Upper lobe of right lung (tissue), 1 donor: ENCODE measurements at regions not wholly inside any gene's neighbourhood (a gene's known extent, or its start where the extent isn't known, plus 50 kb on each side); places are given as distances from the start of the nearest gene placed in this dataset.

Experiments
- ATAC-seq: fragments of 200-7000 bp; cut with Tn5 transposase; one replicate; pipeline ENCODE4 v1.9.1; 2020; ENCODE audit warnings: mild to moderate bottlenecking, moderate library complexity
- DNase-seq: peaks from one replicate; pipeline ENCODE4 v3.0.0-alpha.2; 2020
- H3K27ac ChIP-seq: fragments of 200-600 bp; one replicate; pipeline ENCODE4 v1.8.0; 2022
- H3K27me3 ChIP-seq: fragments of 200-600 bp; one replicate; pipeline ENCODE4 v1.8.0; 2022; ENCODE audit warnings: mild to moderate bottlenecking
- H3K36me3 ChIP-seq: fragments of 200-600 bp; one replicate; pipeline ENCODE4 v1.8.0; 2022
- H3K4me1 ChIP-seq: fragments of 200-600 bp; one replicate; pipeline ENCODE4 v1.8.0; 2022
- H3K4me3 ChIP-seq: fragments of 200-600 bp; one replicate; pipeline ENCODE4 v1.8.0; 2022; ENCODE audit warnings: mild to moderate bottlenecking
- H3K9me3 ChIP-seq: fragments of 200-600 bp; one replicate; pipeline ENCODE4 v1.8.0; 2022
- intact Hi-C: fragments of 100-400 bp; cut with DNase I; formaldehyde crosslinking; loops from one replicate; pipeline ENCODE4 v1.11.0; 2022
- TF ChIP-seq, protein P1 (sequence below): fragments of 200-600 bp; IDR thresholded peaks from one replicate; pipeline ENCODE4 v1.8.0; 2022; ENCODE audit warnings: antibody characterized with exemption
- donor health status: DM: no; HTN: yes; CAD: no; lungs with severe emphysema.

DNA sequence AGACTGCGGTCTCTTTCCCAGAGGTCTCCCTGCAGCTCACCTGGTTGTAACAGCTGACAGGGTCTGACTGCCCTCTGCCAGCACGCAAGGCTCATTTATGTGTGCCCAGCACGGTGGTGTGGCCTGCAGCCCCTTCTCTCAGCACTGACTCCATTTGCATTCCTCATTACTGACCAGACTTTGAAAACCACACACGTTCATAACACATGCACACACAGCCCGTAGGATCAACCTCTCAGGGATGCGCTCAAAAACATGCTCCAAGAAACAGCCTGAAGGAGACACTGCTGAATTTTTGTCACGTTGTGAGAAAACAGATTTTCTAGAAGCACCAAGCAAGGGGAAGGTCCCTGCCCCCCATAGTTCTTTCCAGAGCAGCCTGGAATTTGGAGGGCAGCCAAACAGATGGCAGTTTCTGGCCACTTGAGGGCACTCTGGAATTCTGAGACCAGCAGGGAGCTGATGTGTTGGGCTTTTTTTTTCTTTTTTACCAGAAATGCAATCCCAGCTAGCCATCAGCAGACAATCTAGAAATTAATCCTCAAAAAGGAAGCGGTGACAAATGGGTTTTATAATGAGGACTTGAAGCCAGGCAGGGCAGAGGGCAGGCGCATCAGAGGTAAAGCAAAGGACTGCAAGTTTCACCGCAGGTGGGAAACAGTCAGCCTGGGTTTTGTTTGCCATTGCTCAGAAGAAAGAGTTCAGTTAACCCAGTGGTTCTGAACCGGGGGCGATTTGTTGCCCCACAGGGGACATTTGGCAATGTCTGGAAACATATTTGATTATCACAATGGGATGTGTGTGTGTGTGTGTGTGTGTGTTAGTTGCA is 170.5 kb upstream of the PROK2 start:
- Histone ChIP-seq H3K36me3 (no peaks in the 10 kb centered on the region), H3K27ac (no peak overlapping the region), H3K4me3 (no peak overlapping the region), H3K27me3 (no peaks in the 10 kb centered on the region), H3K9me3 (no peaks in the 10 kb centered on the region), H3K4me1 (peaks cover 10% of the 10 kb centered on the region)
- ATAC-seq: peak; percentile 78
- intact Hi-C loops: no loop called here
- TF ChIP-seq, protein P1, sequence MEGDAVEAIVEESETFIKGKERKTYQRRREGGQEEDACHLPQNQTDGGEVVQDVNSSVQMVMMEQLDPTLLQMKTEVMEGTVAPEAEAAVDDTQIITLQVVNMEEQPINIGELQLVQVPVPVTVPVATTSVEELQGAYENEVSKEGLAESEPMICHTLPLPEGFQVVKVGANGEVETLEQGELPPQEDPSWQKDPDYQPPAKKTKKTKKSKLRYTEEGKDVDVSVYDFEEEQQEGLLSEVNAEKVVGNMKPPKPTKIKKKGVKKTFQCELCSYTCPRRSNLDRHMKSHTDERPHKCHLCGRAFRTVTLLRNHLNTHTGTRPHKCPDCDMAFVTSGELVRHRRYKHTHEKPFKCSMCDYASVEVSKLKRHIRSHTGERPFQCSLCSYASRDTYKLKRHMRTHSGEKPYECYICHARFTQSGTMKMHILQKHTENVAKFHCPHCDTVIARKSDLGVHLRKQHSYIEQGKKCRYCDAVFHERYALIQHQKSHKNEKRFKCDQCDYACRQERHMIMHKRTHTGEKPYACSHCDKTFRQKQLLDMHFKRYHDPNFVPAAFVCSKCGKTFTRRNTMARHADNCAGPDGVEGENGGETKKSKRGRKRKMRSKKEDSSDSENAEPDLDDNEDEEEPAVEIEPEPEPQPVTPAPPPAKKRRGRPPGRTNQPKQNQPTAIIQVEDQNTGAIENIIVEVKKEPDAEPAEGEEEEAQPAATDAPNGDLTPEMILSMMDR: peak; percentile 76
- peak; percentile 72 for DNase-seq

DNA sequence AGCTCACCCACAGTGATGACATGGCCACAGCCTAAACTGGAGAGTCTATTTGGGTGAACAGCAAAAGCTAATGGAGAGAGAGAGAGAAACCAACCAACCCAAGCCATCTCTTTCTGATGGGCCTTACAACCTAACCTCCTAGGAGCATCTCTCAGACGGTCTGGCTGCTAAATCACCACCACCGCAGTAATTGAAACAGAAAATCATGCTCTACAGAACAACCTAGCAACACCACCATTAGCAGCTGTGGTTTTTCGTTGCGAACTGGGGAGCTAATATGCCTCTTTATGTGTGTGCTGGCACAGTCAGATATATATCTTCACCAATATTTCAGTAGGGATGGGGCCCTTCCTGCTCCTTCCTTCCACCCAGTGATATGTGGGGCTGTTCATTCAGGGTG is 166.9 kb upstream of the PROK2 start:
- no peaks in the 10 kb centered on the region for H3K27me3 ChIP-seq
- H3K4me3 ChIP-seq: no peak overlapping the region
- no peaks in the 10 kb centered on the region for H3K36me3 ChIP-seq
- no peak overlapping the region for H3K27ac ChIP-seq
- intact Hi-C loops: no loop called here
- DNase-seq (no peak), ATAC-seq (no peak)
- TF ChIP-seq, protein P1: no peak
- H3K9me3 ChIP-seq: no peaks in the 10 kb centered on the region
- H3K4me1 ChIP-seq: peaks cover 10% of the 10 kb centered on the region

DNA sequence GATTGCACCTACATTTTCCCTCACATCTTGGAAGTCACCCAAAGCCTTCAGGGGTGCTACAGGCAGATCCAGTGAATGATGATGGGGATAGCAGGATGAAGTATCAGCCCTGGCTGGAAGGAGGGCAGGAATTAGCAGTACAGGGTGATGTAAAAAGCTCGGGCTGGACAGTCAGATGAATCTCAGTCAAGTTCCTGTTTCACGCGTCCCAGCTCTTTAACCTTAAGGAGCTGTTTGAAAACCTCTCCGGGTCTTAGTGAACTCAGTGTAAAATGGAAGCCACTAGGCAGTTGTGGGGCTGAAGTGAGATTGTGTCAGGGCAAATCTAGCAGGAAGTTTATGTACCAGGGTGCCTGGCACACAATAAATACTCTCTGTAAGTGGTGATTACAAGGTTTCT is 166.4 kb upstream of the PROK2 start:
- no peak overlapping the region for H3K4me3 ChIP-seq
- peaks cover 10% of the 10 kb centered on the region for H3K4me1 ChIP-seq
- no peak for ATAC-seq
- no peak overlapping the region for H3K27ac ChIP-seq
- intact Hi-C loops: no loop called here
- H3K27me3 ChIP-seq: no peaks in the 10 kb centered on the region
- TF ChIP-seq, protein P1: no peak
- DNase-seq: no peak
- H3K9me3 ChIP-seq: no peaks in the 10 kb centered on the region
- H3K36me3 ChIP-seq: no peaks in the 10 kb centered on the region

DNA sequence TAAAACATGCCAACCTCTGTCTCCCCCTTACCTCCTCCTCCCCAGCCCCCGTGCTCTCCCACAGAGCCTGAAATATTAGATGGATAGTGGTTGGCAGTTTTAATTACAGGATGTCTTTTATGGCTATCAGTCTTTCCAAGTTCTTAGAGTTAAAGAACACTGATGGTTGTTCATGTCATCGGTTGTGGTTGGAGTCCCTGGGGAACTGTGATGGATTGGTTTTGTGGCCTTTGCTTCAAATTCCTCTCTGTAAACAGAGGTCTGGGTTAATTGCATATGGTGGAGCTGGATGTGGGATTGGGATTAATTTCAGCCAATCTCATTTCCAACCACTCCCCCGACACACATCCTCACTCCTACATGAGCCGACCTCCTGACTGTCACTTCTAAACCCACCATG is 164.5 kb upstream of the PROK2 start:
- intact Hi-C loops: no loop called here
- Histone ChIP-seq H3K36me3 (no peaks in the 10 kb centered on the region), H3K4me3 (no peak overlapping the region), H3K27me3 (peaks cover under 1% of the 10 kb centered on the region), H3K9me3 (no peaks in the 10 kb centered on the region), H3K4me1 (no peaks in the 10 kb centered on the region), H3K27ac (no peak overlapping the region)
- ATAC-seq (no peak), DNase-seq (no peak)
- TF ChIP-seq, protein P1: no peak

DNA sequence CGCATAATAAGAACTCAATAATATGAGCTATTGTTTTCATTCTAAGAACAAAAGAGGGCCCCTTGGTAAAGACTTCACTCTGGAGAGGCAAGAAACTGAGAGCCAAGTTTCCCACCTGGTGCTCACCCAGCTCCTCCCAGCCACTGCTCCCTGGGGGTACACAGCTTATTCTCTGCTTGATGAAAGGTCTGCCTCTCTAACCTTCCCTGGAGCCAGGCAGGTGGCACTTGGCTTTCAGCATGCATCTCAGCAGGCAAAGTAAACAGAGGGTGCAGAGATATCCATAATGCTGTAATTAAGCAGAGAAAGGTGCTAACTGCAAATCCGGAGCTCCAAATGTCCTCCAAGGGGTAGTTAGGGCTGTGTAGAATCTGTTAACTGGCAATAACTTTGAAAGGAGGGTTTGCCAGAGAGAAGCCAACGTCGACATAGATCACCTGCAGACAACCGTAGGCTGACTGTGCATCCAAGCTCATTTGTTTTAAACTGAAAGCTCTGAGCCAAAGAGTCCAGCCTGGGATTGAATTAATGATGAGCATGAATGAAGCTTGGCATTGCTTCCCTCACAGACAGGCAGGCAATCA is 159.6 kb upstream of the PROK2 start:
- ATAC-seq (no peak), DNase-seq (no peak)
- Histone ChIP-seq H3K4me3 (no peak overlapping the region), H3K9me3 (no peaks in the 10 kb centered on the region), H3K4me1 (no peaks in the 10 kb centered on the region), H3K36me3 (no peaks in the 10 kb centered on the region), H3K27me3 (peaks cover 7% of the 10 kb centered on the region), H3K27ac (no peak overlapping the region)
- intact Hi-C loops: no loop called here
- TF ChIP-seq, protein P1: no peak
